HG02759 (cell line): ENCODE measurements at regions not wholly inside any gene's neighbourhood (a gene's known extent, or its start where the extent isn't known, plus 50 kb on each side); places are given as distances from the start of the nearest gene placed in this dataset.
"Not testable (repeated sequence)": the region's sequence is repeated elsewhere in the genome, so short reads cannot be mapped to it uniquely, and the experiment has no call there.

ENCODE experiments used
- ATAC-seq: cut with Tn5 transposase; IDR thresholded peaks from one replicate; pipeline ENCODE4 v1.9.1; 2021; ENCODE audit warnings: mild to moderate bottlenecking, moderate library complexity; ENCODE audit not compliant: unreplicated experiment

DNA sequence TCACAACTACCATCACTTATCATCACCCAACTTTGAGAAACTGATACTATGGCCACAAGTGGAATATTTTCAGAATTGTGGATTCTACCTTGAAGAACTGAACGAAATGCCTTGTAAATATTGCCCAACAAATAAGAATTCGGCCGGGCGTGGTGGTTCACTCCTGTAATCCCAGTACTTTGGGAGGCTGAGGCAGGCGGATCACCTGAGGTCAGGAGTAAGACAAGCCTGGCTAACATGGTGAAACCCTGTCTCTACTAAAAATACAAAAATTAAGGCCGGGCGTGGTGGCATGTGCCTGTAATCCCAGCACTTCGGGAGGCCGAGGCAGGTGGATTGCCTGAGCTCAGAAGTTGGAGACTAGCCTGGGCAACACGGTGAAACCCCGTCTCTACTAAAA lies 862.7 kb downstream of the ZPLD1 start:
- ATAC-seq: not testable (repeated sequence)

DNA sequence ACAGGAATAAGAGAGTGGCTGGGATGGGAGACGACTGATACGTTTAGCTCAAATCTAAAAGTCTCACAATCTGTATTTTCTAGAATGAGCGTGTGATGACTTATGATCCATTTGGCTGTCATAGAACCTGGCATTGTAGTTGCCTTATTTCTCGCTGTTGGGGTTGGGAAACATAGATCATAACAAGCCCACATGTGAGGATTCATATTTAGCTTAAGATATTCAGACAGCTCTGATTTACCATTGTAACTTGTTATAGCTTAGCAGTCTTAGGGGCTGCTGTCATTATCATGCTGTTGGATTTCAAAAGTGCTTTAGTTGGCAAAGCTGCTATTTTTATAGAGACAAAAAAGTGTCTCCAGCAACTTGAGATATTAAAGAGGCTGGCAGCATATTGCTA lies 871.3 kb downstream of the ZPLD1 start:
- ATAC-seq: no peak

DNA sequence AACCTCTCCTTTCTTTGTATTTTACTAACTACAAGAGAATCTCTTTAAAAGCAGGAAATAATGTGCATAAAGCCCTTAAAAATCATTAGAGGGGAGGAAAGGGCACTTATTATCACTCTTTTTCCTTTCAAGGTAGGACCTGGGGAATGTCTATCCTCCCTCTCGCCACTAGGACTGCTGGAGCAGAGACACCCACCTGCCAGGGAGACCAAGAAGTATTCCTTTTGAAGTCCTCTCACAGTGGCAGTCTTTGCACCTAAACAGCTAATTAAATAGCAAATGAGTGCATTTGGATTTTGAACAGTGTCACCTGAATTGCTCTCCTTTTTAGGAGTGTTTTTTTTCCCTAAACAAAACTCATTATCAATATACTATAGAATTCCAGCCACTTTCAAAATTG lies 874.1 kb downstream of the ZPLD1 start:
- no peak for ATAC-seq

DNA sequence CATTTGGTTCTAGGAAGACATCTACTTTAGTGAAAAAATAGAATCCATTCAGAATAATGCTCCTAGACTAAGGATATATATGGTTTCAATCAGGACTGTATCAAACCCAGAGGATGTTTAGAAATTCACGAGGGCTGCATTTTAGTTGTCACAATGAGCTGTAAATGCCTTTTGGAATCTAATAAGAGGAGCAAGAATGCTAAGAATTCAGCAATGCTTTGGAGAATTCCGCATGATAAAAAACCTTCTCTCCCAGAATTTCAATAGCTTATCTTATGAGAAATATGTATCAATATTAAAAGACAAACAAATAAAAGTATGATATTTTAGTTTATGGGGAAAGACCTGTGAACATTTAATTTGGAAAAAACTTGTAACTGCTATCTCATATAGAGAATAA lies 885.1 kb downstream of the ZPLD1 start:
- ATAC-seq: no peak

DNA sequence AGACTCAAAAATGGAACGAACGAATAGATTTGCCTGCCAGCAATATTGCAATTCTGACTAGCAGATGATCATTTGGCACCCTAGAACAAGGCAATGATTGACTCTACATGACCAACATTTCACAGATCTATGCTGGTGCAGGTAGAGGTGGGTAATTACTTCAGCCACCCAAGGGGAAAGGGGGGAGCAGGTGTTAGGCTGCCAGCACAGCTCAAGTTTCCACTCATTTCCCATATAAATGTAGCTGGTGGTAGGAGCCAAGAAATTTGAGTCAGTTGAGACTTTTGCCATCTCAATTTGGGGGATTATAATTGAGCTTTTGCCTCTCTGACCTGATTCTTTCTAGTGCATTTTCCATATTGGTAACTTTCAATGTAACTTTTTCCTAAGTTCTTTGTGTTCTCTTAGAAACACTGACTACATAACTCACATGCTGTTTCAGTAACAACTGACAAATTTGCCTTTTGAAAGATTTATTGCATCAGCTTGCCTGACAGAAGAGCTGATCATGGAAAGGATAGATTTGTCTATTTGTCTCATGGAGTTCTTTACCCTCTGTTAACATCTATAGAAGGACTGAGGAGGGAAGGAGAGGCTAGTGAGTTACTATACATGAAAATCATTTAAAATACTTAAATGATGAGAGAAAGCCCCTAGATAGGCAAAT lies 902.5 kb downstream of the ZPLD1 start:
- ATAC-seq: no peak

DNA sequence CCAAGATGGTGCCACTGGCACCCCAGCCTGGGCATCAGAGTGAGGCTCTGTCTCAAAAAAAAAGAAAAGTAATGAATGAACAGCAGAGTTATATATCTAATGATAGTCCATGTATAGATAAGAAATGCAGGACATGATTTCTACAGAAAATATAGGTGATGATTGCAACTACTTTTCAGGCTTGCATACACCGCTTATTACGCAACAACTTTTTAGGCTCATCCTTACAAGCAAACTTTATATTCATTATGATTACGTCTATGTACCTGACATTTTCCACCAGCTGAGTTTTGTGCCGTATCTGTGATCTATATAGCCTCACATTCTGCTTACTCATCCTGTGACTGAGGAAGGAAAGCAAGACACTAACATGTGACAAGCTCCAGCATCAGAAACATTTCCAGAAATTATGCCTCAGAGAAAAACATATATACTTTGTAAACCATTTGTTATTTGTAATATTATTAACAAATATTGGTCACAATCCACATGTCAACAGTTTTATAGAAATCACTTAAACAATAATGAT lies 906.3 kb downstream of the ZPLD1 start:
- no peak for ATAC-seq

DNA sequence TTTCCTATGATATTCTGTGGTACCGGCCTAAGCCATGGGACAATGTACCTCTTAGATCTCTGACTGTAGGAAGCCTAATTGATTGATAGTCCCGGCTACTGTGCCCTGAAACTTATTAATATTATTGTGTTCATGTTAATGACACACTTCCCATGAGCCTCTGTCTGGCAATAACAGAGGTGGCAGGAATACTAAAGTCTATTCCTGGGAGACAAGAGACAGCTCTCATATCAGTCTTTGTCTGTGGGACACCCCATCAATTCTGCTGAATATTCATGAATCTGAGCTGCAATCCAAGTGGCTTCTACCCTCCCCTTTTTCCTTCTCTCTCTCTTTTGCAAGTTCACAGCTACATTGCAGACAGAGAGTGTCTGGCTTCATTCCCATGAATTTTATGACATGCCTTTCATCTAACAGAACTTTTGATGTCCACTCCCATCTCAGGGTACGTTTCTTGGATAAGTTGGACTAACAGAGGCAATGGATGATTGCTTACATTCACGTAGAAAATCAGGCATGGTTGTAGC lies 907.5 kb downstream of the ZPLD1 start:
- ATAC-seq: no peak

DNA sequence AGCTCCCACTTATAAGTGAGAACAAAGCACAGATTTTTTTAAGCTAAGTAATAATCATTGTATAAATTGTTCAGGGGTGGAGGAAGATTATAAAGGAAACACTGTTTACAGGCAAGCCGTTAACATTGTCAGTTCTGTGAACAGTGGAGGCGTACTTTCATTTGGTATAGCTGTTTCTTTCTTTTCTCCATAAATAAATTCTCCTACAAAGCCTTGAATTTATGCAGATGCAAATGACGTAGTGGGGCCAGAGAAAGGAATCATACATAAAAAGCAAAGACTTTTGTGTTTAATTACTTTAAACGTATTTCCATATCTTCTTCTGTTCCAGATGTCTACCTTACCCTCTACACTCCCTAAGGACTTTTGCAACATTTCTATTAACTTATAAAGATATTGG lies 914.9 kb downstream of the ZPLD1 start:
- ATAC-seq: no peak

DNA sequence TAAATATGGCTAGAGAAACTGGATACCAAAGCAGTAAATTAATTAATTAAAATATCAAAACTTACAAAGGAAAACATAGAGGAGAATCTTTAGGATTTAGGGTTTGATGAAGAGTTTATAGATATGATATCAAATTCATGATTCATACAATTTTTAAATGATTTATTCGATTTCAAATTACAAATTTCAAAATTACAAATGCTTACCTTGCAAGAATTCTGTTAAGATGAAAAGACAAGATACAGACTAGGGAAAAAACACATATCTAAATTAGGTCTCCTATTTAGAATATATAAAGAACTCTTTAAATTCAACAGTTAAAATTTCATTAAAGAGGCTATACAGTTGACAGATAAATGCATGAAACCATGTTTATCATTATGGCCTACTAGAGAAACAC lies 930.7 kb downstream of the ZPLD1 start:
- no peak for ATAC-seq

DNA sequence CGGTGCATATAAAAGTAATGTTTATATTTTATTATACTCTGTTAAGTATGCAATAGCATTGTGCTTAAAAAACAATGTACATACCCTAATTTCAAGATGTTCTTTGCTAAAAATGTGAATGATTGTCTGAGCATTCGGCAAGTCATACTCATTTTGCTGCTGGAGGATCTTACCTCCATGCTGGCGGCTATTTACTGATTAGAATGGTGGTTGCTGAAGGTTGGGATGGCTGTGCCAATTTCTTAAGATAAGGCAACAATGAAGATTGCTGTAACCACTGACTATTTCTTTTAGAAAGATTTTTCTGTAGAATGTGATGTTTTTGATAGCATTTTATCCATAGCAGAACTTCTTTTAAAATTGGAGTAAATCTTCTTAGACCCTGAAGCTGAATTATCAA lies 932.7 kb downstream of the ZPLD1 start:
- ATAC-seq: no peak

DNA sequence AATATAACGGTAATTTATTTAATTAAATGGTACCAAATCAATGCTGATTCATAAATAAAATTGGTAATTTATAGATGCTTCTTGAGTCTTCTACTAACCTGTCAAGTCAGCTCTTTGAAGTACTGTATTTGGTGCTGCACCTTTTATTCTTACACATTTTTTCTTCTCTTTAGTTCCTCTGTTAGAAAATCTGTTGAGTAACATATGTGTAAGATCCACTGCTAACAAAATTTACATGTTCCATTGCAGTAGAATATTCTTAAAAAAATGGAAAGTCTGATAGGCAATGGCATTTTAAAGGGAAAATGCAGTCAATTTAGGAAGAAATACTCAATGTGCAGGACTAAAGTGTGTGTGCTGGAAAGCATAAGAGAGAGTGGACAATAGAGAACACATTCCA lies 936.6 kb downstream of the ZPLD1 start:
- no peak for ATAC-seq

DNA sequence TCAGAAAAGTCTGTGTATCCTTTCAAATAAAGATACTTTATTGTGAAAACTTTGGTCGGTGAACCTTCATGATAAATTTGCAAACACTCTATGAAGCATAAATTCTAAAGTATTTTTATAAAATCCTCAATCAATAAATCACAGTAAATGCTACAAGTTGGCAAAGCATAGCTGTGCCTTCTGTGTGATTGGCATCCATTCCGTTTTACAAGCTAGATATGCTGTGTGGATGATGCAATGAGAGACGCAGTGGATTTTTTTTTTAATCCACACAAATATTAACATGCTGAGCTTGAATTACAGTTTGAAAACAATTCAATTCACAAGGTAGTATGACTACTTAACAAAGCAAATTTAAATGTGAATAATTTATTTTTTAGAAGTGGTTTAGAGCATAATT lies 937.2 kb downstream of the ZPLD1 start:
- no peak for ATAC-seq

DNA sequence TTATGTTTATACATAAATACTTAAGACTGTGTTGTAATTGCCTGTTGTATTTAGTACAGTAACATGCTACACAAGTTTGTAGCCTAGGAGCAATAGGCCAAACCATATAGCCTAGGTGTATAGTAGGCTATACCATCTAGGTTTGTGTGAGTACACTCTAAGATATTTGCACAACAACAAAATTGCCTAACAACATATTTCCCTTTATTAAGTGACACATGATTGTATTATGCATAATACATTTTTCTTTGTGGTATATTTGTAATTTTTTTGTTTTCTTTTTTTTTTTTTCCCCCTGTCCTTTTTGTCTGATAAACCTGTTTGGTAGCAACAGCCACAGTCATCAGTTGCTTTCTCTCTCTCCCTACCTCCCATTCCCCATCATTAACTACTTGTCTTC lies 945.6 kb downstream of the ZPLD1 start:
- ATAC-seq: no peak

DNA sequence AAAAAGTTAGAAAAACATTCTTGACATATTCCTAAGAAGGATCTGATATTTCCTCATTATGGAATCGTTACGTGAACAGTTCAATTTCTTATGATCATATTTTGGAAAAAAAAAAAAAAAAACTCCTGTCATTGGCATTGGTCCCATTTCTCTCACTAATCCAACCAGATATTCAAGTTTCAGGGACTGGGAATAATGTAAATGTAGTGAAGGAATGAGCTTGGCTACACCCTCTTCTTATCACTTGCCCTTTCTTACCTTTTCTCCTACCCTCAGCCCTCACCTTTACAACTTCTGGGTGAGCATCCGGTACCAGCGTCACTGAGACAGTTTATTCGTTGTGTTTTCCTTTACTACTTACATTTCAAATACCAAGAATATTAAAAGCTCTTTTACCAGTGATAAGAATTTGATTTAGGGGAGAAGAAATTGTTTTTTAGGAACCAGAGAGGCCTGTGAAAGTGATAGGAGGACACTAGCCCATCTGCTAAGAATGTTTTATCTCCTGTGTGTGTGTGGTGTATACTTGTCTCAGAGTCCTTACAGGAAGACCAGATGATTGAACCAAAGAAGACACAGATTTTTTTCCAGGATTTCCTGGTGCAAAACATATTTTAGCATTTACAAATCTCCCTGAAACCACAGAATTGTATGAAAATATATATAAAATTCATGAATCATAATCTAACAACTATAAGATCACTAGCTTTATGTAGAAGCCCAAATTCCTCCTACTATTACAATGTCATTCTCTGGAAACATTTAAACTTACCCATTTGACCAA lies 946.7 kb downstream of the ZPLD1 start:
- no peak for ATAC-seq

DNA sequence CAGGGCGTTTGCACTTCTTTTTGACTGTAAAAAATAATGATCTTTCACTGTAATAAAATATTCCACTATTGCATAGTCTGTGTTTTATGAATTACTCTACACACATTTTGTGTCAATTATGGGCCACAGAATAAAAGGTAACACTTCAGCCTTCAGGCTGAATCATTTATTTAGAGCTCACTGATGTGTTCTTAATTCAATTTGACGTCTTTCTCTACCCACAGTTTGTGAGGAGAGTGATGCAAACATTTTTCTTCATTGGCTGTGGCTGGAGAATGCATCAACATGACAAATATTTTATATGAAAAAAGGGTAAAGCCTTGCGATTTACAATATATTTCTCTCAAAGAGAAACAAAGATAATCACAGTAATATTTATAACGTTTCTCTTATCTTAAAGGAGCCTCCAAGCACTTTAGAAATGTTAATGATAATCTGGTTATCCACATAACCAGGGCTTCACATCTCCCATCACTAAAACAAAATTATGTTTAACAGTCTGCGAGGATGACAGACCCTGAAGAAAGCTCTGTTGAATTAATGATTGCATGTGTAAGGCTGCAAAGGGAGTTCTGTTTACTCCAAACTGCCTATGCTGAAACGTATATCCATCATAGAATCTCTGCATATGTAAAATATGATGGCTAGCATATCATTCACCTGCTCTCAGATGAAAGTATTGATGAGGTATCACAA lies 951.3 kb downstream of the ZPLD1 start:
- no peak for ATAC-seq

DNA sequence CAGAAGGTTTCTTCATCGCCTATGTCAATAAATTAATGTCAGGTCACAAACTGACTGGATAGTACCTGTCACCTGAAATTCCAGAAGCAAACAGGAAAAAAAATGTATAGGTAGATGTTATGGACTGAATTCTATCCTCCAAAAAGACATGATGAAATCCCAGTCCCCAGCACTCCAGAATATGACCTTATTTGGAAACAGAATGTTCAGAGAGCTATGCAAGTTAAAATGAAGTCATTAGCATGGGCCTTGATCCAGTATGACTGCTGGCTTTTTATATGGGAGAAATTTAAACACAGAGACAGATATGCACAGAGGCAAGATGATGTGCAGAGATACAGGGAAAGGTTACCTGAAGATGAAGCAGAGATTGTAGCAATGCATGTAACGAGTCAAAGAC lies 953.4 kb downstream of the ZPLD1 start:
- ATAC-seq: no peak

DNA sequence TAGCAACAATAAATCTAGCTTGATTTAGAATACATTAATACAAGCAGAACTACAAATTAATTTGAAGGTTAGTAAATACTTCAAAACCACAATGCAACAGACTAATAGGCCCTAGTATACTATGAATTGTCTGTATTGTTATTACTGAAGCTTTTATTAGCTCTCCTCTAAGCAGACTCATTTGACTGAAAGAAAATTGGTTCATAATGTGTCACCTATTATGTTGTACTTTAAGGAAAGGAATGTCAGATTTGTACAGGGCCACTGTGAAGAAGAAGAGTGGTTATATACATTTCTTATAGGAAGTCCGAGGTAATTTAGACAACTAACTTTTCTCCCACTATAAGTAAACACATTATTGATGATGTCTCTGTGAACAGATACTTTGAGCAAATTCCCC lies 954.5 kb downstream of the ZPLD1 start:
- ATAC-seq: no peak

DNA sequence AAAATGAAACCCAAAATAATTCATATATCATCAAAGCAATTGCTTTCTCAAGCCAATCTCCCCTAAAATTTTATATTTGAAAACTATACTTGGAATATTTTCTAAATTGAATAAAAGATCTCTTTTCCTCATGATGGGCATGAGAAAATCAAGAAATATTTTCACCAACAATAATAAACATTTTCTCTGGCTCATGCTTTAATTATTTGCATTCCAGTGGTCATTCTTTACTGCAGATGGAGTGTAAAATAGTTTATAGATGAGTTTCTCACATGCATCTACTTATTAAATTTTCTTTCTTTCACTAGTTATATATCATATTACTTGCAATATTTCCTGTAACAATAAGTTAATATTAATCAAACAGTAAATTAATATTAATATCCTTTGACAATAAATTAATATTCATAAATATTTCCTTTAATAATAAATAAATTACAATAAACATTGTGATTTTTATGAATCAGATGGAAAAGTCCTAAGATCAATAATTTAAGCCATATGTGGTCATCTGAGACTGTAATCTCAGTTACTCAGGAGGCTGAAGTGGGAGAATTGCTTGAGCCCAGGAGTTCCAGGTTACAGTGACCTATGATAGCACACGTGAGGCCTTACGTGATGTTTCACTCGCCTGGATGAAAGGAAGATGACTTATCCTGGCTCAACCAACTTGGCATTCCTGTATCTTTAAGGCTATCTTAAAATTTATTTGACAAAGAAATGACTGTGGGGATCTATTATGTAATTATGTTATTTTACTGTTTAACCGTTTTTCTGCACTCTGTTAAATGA lies 958.8 kb downstream of the ZPLD1 start:
- ATAC-seq: no peak

DNA sequence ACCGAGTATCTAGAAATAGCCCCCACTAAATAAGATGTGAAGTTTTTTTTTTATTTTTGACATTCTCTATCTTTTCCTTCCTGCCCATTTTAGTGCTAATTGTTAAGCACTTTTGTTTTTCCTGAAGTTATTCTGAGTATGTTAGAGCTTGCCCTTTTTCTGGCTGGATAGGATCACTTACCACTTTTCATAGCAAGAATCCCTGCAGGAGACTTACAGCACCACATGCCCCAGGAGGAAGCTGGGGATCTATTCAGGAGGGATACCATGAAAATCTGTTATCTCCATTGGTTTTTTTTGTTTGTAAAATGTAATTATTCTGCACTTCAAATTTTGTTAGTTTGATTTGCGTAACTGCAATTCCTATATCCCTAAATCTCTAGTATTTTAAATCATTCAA lies 968.4 kb downstream of the ZPLD1 start:
- ATAC-seq: no peak

DNA sequence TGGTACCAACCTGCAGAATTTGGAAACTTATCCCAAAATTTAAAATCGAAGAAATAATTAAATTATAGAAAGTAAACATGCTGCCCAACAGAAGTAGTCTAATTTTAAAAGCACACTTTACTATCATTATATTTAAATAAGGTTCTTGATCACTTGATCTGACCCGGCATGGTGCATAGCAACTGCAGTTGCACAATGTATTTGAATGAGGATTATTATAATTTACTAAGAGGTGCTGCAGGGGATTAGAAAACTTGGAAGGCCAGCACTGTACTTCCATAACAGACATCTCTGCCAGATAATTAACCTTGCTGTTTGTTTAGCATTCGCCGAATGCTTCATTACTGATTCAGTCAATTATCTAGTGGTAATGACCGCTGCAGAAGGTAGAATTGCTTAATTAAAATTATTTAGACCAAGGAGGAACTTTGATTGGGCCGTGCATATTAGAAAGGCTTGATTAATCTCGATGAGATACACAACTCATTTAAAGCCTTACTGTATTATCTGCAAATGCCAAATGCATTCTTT lies 971.6 kb downstream of the ZPLD1 start:
- ATAC-seq: no peak

DNA sequence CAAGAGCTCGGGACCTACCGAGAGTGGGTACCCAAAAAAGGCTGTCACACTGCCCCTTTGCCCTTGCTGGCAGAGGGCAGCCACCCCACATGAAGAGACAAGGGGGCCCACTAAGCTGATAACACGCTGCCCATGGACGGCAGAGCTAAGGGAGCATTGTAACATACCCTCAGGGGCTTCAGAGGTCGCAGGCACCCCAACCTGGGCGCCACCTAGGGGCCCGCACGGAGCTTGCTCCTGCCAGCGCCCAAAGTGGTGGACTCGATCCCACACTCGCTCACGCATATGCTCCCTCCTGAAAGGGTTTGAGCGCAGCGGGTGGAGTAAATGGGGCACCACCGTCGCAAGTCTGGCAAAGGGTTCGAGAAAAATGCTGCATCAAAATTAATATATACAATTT lies 975.4 kb downstream of the ZPLD1 start:
- ATAC-seq: peak; percentile 54
